Amniotic stem cell (primary cell): ENCODE measurements at regions not wholly inside any gene's neighbourhood (a gene's known extent, or its start where the extent isn't known, plus 50 kb on each side); places are given as distances from the start of the nearest gene placed in this dataset.
"Not testable (repeated sequence)": the region's sequence is repeated elsewhere in the genome, so short reads cannot be mapped to it uniquely, and the experiment has no call there.

Experiments
- DNase-seq: peaks from one replicate; lab custom pipeline; 2025; lab: John Stamatoyannopoulos, UW

GRCh38 chr5:58201922-58202648 is 257.8 kb downstream of the PLK2 start:
- no peak for DNase-seq

- DNase-seq: no peak
Measured at GRCh38 chr5:58200451-58200850, 259.4 kb downstream of the PLK2 start.

GRCh38 chr5:58199087-58199486 is 260.8 kb downstream of the PLK2 start:
- DNase-seq: no peak

GRCh38 chr5:58198330-58198729 is 261.6 kb downstream of the PLK2 start:
- DNase-seq: no peak

- no peak for DNase-seq
Measured at GRCh38 chr5:58197875-58198274, 262.0 kb downstream of the PLK2 start.

GRCh38 chr5:58191443-58191842 is 268.4 kb downstream of the PLK2 start:
- no peak for DNase-seq

GRCh38 chr5:58188262-58188651 is 271.6 kb downstream of the PLK2 start:
- peak; percentile 55 for DNase-seq

- no peak for DNase-seq
Measured at GRCh38 chr5:58187432-58188261, 272.2 kb downstream of the PLK2 start.

GRCh38 chr5:58185801-58186200 is 274.1 kb downstream of the PLK2 start:
- no peak for DNase-seq

- no peak for DNase-seq
Measured at GRCh38 chr5:58185397-58185796, 274.5 kb downstream of the PLK2 start.

GRCh38 chr5:58184910-58185309 is 275.0 kb downstream of the PLK2 start:
- peak; percentile 54 for DNase-seq

GRCh38 chr5:58183786-58184085 is 276.1 kb downstream of the PLK2 start:
- no peak for DNase-seq

- no peak for DNase-seq
Measured at GRCh38 chr5:58183078-58183785, 276.7 kb downstream of the PLK2 start.

- no peak for DNase-seq
Measured at GRCh38 chr5:58182287-58182841, 277.5 kb downstream of the PLK2 start.

- no peak for DNase-seq
Measured at GRCh38 chr5:58181578-58182286, 278.2 kb downstream of the PLK2 start.

- DNase-seq: no peak
Measured at GRCh38 chr5:58172946-58173345, 286.9 kb downstream of the PLK2 start.

GRCh38 chr5:58165152-58165551 is 294.7 kb downstream of the PLK2 start:
- DNase-seq: no peak

GRCh38 chr5:58161889-58162288 is 298.0 kb downstream of the PLK2 start:
- DNase-seq: not testable (repeated sequence)

- no peak for DNase-seq
Measured at GRCh38 chr5:58156973-58157701, 302.7 kb downstream of the PLK2 start.

GRCh38 chr5:58156361-58156760 is 303.5 kb downstream of the PLK2 start:
- no peak for DNase-seq

- no peak for DNase-seq
Measured at GRCh38 chr5:58153255-58153654, 306.6 kb downstream of the PLK2 start.
